Karpas-422 (cell line): ENCODE measurements at regions not wholly inside any gene's neighbourhood (a gene's known extent, or its start where the extent isn't known, plus 50 kb on each side); places are given as distances from the start of the nearest gene placed in this dataset.
"Not testable (repeated sequence)": the region's sequence is repeated elsewhere in the genome, so short reads cannot be mapped to it uniquely, and the experiment has no call there.

ENCODE experiments used
- DNase-seq: peaks from one replicate; pipeline ENCODE4 v3.0.0-alpha.2; 2015
- H2AFZ ChIP-seq: fragments of 200-600 bp; sonication (generic); 2 replicates; pipeline ENCODE4 v1.6.1; 2014; ENCODE audit warnings: antibody characterized with exemption, low read length, mixed read lengths
- H3K27ac ChIP-seq: fragments of 200-600 bp; sonication (generic); 2 replicates; pipeline ENCODE4 v1.5.1; 2014; ENCODE audit warnings: mild to moderate bottlenecking, low read length, moderate library complexity
- H3K27me3 ChIP-seq: fragments of 200-600 bp; sonication (generic); 2 replicates; pipeline ENCODE4 v1.6.1; 2014; ENCODE audit warnings: low read length, mixed read lengths
- H3K36me3 ChIP-seq: fragments of 200-600 bp; sonication (generic); 2 replicates; pipeline ENCODE4 v1.6.1; 2014; ENCODE audit warnings: low read length, mixed read lengths; ENCODE audit not compliant: insufficient read depth
- H3K4me1 ChIP-seq: fragments of 200-600 bp; sonication (generic); 2 replicates; pipeline ENCODE4 v1.6.1; 2014; ENCODE audit warnings: mild to moderate bottlenecking, low read length, mixed read lengths
- H3K4me2 ChIP-seq: fragments of 200-600 bp; sonication (generic); 2 replicates; pipeline ENCODE4 v1.6.1; 2014; ENCODE audit warnings: low read length, low read depth, mild to moderate bottlenecking; ENCODE audit not compliant: poor library complexity, severe bottlenecking
- H3K4me3 ChIP-seq: fragments of 200-600 bp; sonication (generic); 2 replicates; pipeline ENCODE4 v1.5.1; 2014; ENCODE audit warnings: mild to moderate bottlenecking, antibody characterized with exemption, low read length, mixed read lengths
- H3K79me2 ChIP-seq: fragments of 200-600 bp; sonication (generic); 2 replicates; pipeline ENCODE4 v1.6.1; 2014; ENCODE audit warnings: mild to moderate bottlenecking, low read length, mixed read lengths
- H3K9ac ChIP-seq: fragments of 200-600 bp; sonication (generic); 2 replicates; pipeline ENCODE4 v1.6.0; 2014; ENCODE audit warnings: low read length
- H3K9me2 ChIP-seq: fragments of 200-600 bp; sonication (generic), shearing (Covaris generic); replicated peaks from 2 replicates; pipeline ENCODE4 v1.6.0; 2014; ENCODE audit warnings: mild to moderate bottlenecking, low read length, moderate library complexity; ENCODE audit not compliant: insufficient read depth
- H3K9me3 ChIP-seq: fragments of 300-700, 200-600 bp; sonication (generic); 2 replicates; pipeline ENCODE4 v1.6.1; 2014; ENCODE audit warnings: low read length, mixed read lengths
- H4K20me1 ChIP-seq: fragments of 200-600 bp; sonication (generic); 2 replicates; pipeline ENCODE4 v1.6.1; 2014; ENCODE audit warnings: mild to moderate bottlenecking, antibody characterized with exemption, low read length, low read depth; ENCODE audit not compliant: insufficient read depth

DNA sequence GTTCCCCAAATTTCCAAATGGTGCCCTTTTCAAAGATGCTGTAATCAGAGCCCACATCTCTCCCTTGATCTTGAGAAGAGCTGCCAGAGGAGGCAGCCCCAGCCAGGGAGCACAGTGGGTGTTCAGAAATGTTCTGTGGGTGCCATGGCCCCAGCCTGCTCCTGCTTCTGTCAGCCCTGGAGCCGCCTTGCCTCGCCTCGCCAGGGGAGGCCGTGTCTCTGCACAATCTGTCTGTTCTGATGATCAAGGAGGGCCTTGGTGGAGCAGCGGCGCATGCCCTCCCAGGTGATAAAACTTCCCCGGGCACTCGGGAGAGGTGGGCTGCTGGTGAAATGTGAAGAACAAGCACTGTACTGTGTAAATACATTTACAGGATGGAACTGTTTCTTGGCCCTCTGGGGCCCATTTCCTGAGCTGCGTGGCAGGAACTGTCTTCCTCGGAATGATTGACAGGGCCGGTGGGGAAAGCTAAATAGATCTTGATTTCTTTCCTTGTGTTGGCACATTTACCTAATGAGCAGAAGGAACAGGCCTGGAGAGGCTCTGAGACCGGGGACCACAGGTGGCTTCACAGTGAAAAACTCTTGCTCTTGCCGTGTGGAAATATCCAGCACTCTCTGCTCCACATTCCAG is 207.8 kb upstream of the PODXL start:
- no peak for DNase-seq
- H3K36me3 ChIP-seq = no peaks in the 10 kb centered on the region
- no peak overlapping the region for H3K4me3 ChIP-seq
- no peaks in the 10 kb centered on the region for H3K9me2 ChIP-seq
- no peaks in the 10 kb centered on the region for H3K9me3 ChIP-seq
- no peaks in the 10 kb centered on the region for H3K27me3 ChIP-seq
- H3K27ac ChIP-seq = no peak overlapping the region
- no peak overlapping the region for H2AFZ ChIP-seq
- no peak overlapping the region for H3K4me2 ChIP-seq
- no peak overlapping the region for H3K9ac ChIP-seq
- no peaks in the 10 kb centered on the region for H4K20me1 ChIP-seq
- H3K4me1 ChIP-seq = no peaks in the 10 kb centered on the region
- no peaks in the 10 kb centered on the region for H3K79me2 ChIP-seq

DNA sequence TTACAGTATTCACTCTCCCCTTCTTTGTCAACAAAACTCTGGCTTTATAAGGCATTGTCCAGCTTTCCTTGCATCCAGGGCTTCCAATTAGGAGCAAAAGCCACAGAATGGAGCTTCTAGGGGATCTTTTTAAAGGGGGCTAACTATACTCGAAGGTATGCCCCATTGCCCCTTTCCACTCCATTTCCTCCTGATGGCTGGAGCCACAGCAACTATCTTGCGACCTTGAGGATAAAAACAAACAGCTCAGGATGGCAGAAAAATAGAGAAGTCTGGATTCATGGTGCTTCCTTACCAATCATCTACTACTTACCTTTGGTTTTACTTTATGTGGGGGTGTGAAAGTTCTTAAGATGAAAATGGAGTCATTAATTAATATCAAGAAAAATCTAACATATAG is 206.3 kb upstream of the PODXL start:
- H3K27ac ChIP-seq = no peak overlapping the region
- H2AFZ ChIP-seq = no peak overlapping the region
- no peaks in the 10 kb centered on the region for H3K9me2 ChIP-seq
- H3K4me2 ChIP-seq = no peak overlapping the region
- H3K36me3 ChIP-seq = no peaks in the 10 kb centered on the region
- H3K9me3 ChIP-seq = no peaks in the 10 kb centered on the region
- no peak overlapping the region for H3K9ac ChIP-seq
- no peaks in the 10 kb centered on the region for H3K4me1 ChIP-seq
- no peaks in the 10 kb centered on the region for H3K27me3 ChIP-seq
- no peak for DNase-seq
- H3K79me2 ChIP-seq = no peaks in the 10 kb centered on the region
- no peak overlapping the region for H3K4me3 ChIP-seq
- no peaks in the 10 kb centered on the region for H4K20me1 ChIP-seq

DNA sequence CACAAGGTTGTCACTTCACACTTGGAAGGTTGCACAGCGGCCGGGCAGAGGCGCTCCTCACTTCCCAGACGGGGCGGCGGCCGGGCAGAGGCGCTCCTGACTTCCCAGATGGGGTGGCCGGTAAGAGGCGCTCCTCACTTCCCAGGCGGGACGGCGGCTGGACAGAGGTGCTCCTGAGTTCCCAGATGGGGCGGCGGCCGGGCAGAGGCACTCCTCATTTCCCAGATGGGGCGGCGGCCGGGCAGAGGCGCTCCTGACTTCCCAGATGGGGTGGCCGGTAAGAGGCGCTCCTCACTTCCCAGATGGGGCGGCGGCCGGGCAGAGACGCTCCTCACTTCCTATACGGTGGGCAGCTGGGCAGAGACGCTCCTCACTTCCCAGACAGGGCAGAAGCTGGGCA is 199.4 kb upstream of the PODXL start:
- H3K9ac ChIP-seq, H3K9me3 ChIP-seq, H3K27ac ChIP-seq, DNase-seq, H3K4me3 ChIP-seq, H3K4me2 ChIP-seq, H3K27me3 ChIP-seq, H3K9me2 ChIP-seq, H3K36me3 ChIP-seq, H3K4me1 ChIP-seq, H2AFZ ChIP-seq, H4K20me1 ChIP-seq, H3K79me2 ChIP-seq: not testable (repeated sequence)

DNA sequence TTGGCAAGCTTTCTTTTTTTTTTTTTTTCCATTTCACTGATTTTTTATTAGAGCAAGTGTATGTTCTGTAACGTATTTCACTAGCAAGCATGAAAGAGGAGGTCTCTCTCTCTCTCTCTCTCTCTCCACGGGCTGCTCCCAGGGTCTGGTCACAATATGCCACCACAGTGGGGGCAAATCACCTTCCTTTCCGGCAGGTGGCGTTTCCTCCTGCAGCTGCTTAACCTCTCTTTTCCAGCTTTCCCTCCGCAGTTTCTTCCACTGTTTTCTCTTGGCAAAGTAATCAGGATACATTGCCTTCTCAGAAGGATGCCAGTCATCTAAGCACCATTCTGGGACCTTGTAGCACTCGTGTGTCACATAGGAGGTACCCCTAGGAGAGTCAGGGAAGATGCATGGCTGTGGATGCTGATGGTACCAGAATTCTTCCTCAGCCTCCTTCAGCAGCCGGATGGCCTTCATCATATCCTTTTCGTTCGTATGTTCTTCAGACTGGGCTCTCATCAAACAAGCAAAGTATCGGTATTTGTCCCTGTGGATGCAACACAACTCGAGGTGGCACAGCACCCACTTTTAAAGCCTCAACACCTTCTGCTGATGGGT is 197.3 kb upstream of the PODXL start:
- Histone ChIP-seq H3K4me1 (no peaks in the 10 kb centered on the region), H2AFZ (no peak overlapping the region), H3K9me3 (no peaks in the 10 kb centered on the region), H3K4me3 (no peak overlapping the region), H3K27me3 (no peaks in the 10 kb centered on the region), H3K4me2 (no peak overlapping the region), H3K9me2 (no peaks in the 10 kb centered on the region), H3K36me3 (no peaks in the 10 kb centered on the region), H4K20me1 (no peaks in the 10 kb centered on the region), H3K9ac (no peak overlapping the region), H3K79me2 (no peaks in the 10 kb centered on the region), H3K27ac (no peak overlapping the region)
- peak; percentile 59 for DNase-seq

DNA sequence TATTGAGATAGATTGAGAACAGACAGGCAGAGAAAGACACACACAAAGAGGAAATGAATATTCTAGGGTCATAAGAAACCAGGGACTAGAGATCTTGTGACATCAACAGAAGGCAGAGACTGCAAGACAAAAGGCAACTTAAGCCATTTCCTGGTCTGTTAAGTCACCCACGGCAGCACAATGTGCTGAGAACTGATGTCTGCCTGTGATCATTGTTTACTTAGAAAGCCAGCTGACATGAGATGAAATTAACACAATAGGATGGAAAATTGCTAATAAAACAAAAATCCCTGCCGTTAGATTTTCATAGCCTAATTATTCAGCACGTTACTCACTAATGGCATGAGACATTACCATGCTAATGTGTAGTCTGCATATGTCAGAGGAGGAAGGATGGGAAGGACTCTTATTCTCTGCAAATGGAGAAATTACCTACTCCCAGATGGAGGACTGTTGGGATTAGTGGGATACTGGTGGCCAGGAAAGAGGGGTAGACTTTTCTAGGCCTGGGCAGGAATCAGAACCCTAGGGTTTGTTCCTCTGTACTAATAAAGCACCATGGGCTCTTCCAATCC is 191.3 kb upstream of the PODXL start:
- H3K27me3 ChIP-seq = no peaks in the 10 kb centered on the region
- H3K4me1 ChIP-seq = no peaks in the 10 kb centered on the region
- DNase-seq = no peak
- H3K4me3 ChIP-seq = no peak overlapping the region
- H3K9me3 ChIP-seq = no peaks in the 10 kb centered on the region
- no peak overlapping the region for H3K4me2 ChIP-seq
- no peak overlapping the region for H2AFZ ChIP-seq
- H3K9ac ChIP-seq = no peak overlapping the region
- no peaks in the 10 kb centered on the region for H3K9me2 ChIP-seq
- H3K79me2 ChIP-seq = no peaks in the 10 kb centered on the region
- H3K36me3 ChIP-seq = no peaks in the 10 kb centered on the region
- H4K20me1 ChIP-seq = no peaks in the 10 kb centered on the region
- H3K27ac ChIP-seq = no peak overlapping the region

DNA sequence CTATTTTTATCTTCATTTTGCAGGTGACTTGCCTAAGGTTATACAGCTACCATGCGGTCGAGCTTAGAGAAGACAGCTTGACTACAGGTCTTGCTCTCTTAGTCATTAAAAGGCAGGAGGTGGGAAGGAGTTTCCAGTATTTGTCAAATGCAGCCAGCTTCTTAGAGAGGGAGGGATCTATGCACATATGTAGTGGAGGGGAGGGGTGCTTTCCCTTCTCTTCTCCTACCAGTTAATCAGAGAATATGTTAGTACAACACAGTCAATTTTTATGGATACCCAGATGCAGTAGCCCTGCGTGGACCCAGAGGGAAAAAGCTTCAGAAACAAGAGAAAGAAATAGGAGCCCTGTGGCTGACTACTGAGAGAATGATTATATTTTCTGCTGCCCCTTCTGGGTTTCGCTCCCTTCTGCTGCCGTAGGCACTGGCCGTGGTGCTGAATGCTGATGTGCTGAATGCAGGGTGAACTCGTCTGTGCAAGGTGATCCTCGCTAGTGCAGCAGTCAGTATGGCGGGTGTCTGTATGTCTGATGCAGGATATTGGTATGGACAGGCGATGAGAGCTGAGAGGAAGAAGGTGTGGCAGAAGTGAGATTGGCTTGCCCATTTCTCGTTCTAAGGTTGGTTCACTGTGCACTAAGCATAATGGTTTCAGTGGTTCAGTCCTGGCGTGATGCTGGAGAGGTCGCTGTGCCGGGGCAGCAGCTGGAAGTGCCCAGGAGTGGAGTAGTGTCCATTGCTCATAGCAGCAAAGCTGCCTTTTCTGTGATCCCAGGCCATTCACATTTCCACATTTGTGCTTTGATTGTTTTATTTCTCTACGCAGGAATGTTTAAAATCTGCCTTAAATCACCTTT is 189.2 kb upstream of the PODXL start:
- Histone ChIP-seq H4K20me1 (no peaks in the 10 kb centered on the region), H3K27ac (no peak overlapping the region), H3K36me3 (no peaks in the 10 kb centered on the region), H3K27me3 (no peaks in the 10 kb centered on the region), H3K4me3 (no peak overlapping the region), H3K9me3 (no peaks in the 10 kb centered on the region), H3K9ac (no peak overlapping the region), H3K4me1 (no peaks in the 10 kb centered on the region), H2AFZ (no peak overlapping the region), H3K79me2 (no peaks in the 10 kb centered on the region), H3K9me2 (no peaks in the 10 kb centered on the region), H3K4me2 (no peak overlapping the region)
- peak; percentile 63 for DNase-seq

DNA sequence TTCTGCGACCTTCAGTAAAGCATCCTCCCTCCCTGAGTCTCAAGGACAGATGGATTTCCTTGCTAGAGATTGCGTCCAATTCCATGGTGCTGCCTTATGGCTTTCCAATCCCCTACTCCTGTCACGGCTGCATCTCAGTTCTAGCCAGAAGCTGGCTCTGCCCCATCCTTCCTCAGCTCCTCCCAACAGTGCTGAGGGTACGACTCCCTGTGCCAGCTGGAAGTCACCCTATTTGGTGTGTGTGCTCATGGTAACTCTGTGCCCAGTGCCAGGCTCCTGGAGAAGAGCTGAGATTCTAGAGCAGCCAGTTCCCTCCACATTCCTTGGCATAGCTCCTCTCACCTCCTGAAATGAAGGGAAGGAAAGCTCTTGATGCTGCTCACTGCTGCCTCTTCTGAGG is 185.0 kb upstream of the PODXL start:
- no peaks in the 10 kb centered on the region for H3K36me3 ChIP-seq
- H3K9me3 ChIP-seq = no peaks in the 10 kb centered on the region
- H4K20me1 ChIP-seq = no peaks in the 10 kb centered on the region
- H3K4me2 ChIP-seq = no peak overlapping the region
- no peak overlapping the region for H2AFZ ChIP-seq
- no peaks in the 10 kb centered on the region for H3K9me2 ChIP-seq
- DNase-seq = no peak
- H3K79me2 ChIP-seq = no peaks in the 10 kb centered on the region
- no peak overlapping the region for H3K27ac ChIP-seq
- H3K9ac ChIP-seq = no peak overlapping the region
- H3K4me3 ChIP-seq = no peak overlapping the region
- H3K4me1 ChIP-seq = no peaks in the 10 kb centered on the region
- H3K27me3 ChIP-seq = no peaks in the 10 kb centered on the region

DNA sequence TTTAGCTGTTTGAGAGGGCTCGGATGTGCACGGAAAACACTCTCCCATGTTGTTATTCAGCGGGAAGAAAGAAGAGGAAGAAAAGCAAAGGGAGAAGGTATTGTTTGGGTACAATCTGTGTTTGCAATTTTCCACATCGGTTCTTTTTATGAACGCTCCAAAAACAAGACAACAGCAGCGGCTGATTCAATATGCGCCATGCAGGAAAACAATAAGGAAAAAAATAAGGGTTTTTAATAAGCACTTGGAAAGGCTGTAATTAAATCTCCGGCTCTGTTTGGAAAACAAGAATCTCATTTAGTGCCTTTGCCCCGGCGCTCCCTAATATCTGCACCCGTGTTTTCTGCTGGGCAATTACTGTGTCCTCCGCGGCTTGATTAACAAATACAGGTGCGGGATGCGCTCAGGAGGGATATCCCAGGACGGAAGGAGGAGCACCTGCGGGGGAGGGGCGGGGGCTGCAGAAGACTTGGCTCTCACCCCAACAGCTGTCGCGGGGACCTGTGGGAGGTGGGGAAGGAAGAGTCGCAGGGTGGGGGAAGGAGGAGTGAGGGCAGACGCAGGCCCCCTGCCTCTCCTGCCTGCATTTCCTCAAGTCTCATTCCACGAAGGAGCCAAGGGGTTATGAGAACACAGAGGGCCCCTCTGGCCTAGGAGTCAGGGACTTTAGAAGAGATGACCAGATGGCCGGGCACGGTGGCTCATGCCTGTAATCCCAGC is 181.5 kb upstream of the PODXL start:
- no peaks in the 10 kb centered on the region for H4K20me1 ChIP-seq
- no peak overlapping the region for H3K4me2 ChIP-seq
- H3K4me1 ChIP-seq = no peaks in the 10 kb centered on the region
- no peak for DNase-seq
- H3K9ac ChIP-seq = no peak overlapping the region
- no peaks in the 10 kb centered on the region for H3K9me2 ChIP-seq
- no peaks in the 10 kb centered on the region for H3K79me2 ChIP-seq
- H3K4me3 ChIP-seq = no peak overlapping the region
- no peak overlapping the region for H3K27ac ChIP-seq
- no peaks in the 10 kb centered on the region for H3K9me3 ChIP-seq
- H3K36me3 ChIP-seq = no peaks in the 10 kb centered on the region
- H3K27me3 ChIP-seq = no peaks in the 10 kb centered on the region
- H2AFZ ChIP-seq = no peak overlapping the region
